ENCODE measurements at regions not wholly inside any gene's neighbourhood (a gene's known extent, or its start where the extent isn't known, plus 50 kb on each side); places are given as distances from the start of the nearest gene placed in this dataset.

DNA sequence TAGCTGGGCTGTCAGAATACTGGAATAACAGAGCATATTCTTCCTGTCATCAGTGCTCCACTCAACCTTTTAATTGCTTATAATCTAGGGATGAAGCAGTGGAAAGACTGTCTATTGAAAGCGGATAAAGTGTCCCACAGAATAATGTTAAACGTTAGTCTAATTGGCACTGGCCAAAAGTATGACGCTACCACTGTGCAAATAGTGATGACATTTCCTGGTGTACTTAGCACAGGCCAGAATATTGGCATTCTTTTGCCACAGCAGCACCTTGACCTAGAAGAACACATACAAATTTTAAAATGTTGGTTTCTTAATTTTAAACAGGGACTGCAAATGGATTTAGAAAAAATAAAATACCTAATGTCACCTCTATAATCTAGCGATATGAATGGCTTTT, 635.2 kb upstream of the SPANXN1 start:
- TF ChIP-seq, protein P1, sequence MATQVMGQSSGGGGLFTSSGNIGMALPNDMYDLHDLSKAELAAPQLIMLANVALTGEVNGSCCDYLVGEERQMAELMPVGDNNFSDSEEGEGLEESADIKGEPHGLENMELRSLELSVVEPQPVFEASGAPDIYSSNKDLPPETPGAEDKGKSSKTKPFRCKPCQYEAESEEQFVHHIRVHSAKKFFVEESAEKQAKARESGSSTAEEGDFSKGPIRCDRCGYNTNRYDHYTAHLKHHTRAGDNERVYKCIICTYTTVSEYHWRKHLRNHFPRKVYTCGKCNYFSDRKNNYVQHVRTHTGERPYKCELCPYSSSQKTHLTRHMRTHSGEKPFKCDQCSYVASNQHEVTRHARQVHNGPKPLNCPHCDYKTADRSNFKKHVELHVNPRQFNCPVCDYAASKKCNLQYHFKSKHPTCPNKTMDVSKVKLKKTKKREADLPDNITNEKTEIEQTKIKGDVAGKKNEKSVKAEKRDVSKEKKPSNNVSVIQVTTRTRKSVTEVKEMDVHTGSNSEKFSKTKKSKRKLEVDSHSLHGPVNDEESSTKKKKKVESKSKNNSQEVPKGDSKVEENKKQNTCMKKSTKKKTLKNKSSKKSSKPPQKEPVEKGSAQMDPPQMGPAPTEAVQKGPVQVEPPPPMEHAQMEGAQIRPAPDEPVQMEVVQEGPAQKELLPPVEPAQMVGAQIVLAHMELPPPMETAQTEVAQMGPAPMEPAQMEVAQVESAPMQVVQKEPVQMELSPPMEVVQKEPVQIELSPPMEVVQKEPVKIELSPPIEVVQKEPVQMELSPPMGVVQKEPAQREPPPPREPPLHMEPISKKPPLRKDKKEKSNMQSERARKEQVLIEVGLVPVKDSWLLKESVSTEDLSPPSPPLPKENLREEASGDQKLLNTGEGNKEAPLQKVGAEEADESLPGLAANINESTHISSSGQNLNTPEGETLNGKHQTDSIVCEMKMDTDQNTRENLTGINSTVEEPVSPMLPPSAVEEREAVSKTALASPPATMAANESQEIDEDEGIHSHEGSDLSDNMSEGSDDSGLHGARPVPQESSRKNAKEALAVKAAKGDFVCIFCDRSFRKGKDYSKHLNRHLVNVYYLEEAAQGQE (IDR thresholded peaks at IDR 0.05; ENCODE audit: low read depth): no peak
- TF ChIP-seq CEBPB (IDR thresholded peaks at IDR 0.05): no peak
- no peak for TF ChIP-seq ZBTB7A (IDR thresholded peaks at IDR 0.05; ENCODE audit: low read depth)
- TF ChIP-seq RAD21 (IDR thresholded peaks at IDR 0.05; ENCODE audit: low read depth): no peak
- TF ChIP-seq CREB1 (IDR thresholded peaks at IDR 0.05; ENCODE audit: low read depth): no peak
- TF ChIP-seq YY1 (IDR thresholded peaks at IDR 0.05; ENCODE audit: low read depth): no peak
- TF ChIP-seq TCF12 (IDR thresholded peaks at IDR 0.05; ENCODE audit: low read depth): no peak
- TF ChIP-seq TEAD4 (IDR thresholded peaks at IDR 0.05): no peak

DNA sequence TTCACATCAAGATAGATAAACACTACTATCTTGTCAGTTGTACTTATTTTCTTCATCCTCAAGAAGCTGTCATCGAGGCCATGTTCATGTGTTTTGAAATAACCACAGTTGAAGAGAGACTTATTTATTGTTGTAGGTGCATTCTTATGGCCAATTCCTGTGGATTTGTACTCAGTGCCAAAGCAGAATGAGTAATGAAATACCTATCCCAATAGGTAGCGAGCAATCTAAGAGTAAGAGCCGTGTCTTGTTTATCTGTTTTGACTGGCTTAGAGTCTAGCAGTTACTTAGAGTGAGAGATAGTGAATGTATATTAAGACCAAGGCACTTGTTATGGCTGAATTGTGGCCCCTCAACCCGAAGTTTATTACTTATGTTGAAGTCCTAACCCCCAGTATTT, 631.0 kb upstream of the SPANXN1 start:
- TF ChIP-seq, protein P1 (IDR thresholded peaks at IDR 0.05; ENCODE audit: low read depth): no peak
- TF ChIP-seq TAF1 (IDR thresholded peaks at IDR 0.05; ENCODE audit: low read depth) (no peak), TCF12 (IDR thresholded peaks at IDR 0.05; ENCODE audit: low read depth) (no peak), TEAD4 (IDR thresholded peaks at IDR 0.05) (no peak), CREB1 (IDR thresholded peaks at IDR 0.05; ENCODE audit: low read depth) (no peak), EGR1 (IDR thresholded peaks at IDR 0.05) (no peak), NFIC (IDR thresholded peaks at IDR 0.05) (no peak), FOXM1 (IDR thresholded peaks at IDR 0.05; ENCODE audit: borderline replicate concordance, low read depth) (no peak), RAD21 (IDR thresholded peaks at IDR 0.05; ENCODE audit: low read depth) (no peak), CEBPB (IDR thresholded peaks at IDR 0.05) (no peak), ZBTB7A (IDR thresholded peaks at IDR 0.05; ENCODE audit: low read depth) (no peak)
- TF ChIP-seq, protein P2, sequence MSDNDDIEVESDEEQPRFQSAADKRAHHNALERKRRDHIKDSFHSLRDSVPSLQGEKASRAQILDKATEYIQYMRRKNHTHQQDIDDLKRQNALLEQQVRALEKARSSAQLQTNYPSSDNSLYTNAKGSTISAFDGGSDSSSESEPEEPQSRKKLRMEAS (IDR thresholded peaks at IDR 0.05): no peak
- TF ChIP-seq, protein P3, sequence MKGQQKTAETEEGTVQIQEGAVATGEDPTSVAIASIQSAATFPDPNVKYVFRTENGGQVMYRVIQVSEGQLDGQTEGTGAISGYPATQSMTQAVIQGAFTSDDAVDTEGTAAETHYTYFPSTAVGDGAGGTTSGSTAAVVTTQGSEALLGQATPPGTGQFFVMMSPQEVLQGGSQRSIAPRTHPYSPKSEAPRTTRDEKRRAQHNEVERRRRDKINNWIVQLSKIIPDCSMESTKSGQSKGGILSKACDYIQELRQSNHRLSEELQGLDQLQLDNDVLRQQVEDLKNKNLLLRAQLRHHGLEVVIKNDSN (IDR thresholded peaks at IDR 0.05): no peak

DNA sequence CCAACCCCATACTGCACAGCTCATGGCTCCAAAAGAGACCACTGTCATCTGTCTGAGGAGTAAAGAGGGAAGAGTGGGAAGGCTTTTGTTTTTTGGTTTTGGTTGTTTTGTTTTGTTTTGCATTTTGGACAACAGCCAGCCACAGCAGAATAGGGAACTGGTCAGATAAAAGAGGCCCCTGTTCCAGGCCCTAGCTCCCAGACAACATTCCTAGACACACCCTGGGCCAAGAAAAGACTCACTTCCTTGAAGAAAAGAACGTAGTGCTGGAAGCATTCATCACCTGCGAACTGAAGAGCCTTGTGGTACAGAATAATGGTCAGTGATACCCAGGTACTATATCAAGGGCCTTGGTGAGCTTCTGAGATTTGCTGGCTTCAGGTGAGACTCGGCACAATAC, 619.4 kb upstream of the SPANXN1 start:
- TF ChIP-seq, protein P3 (IDR thresholded peaks at IDR 0.05): no peak
- TF ChIP-seq EP300 (IDR thresholded peaks at IDR 0.05; ENCODE audit: borderline replicate concordance) (no peak), RAD21 (IDR thresholded peaks at IDR 0.05; ENCODE audit: low read depth) (no peak), YY1 (IDR thresholded peaks at IDR 0.05; ENCODE audit: low read depth) (no peak), CEBPB (IDR thresholded peaks at IDR 0.05) (no peak), CREB1 (IDR thresholded peaks at IDR 0.05; ENCODE audit: low read depth) (no peak), TEAD4 (IDR thresholded peaks at IDR 0.05) (no peak), NFIC (IDR thresholded peaks at IDR 0.05) (no peak), EGR1 (IDR thresholded peaks at IDR 0.05) (no peak)
- TF ChIP-seq, protein P2 (IDR thresholded peaks at IDR 0.05): no peak

DNA sequence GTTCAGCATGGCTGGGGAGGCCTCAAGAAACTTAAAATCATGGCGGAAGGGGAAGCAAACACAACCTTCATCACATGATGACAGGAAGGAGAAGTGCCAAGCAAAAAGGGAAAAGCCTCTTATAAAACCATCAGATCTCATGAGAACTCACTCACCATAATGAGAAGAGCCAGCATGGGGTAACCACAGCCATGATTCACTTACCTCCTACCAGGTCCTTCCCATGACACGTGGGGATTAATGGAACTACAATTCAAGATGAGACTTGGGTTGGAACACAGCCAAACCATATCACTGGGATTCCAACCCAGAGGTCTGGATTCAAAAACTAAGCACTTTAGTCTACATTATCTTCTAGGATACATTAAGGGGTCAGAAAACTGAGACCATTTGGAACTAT, 609.6 kb upstream of the SPANXN1 start:
- TF ChIP-seq TAF1 (IDR thresholded peaks at IDR 0.05; ENCODE audit: low read depth) (no peak), CEBPB (IDR thresholded peaks at IDR 0.05) (no peak), ZBTB7A (IDR thresholded peaks at IDR 0.05; ENCODE audit: low read depth) (no peak), CREB1 (IDR thresholded peaks at IDR 0.05; ENCODE audit: low read depth) (no peak), EGR1 (IDR thresholded peaks at IDR 0.05) (no peak), RAD21 (IDR thresholded peaks at IDR 0.05; ENCODE audit: low read depth) (no peak), EP300 (IDR thresholded peaks at IDR 0.05; ENCODE audit: borderline replicate concordance) (no peak)
- TF ChIP-seq, protein P3 (IDR thresholded peaks at IDR 0.05): no peak

DNA sequence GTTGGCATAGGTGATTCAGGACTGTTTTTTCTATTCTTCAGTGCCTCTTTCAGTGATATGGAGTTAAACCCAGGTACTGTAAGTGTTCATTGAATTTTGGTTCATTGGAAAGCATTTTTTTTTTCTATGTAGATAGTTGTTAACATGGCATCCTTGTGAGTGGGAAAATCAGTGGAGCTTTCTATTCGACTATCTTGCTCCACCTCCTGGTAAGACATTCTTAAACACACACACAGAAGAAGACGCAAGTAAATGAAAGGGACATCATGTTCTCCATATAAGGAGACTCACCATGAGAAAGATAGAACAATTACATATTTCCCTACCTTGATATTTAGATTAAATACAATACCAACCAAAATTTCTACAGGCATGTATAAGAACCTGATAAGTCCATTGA, 598.5 kb upstream of the SPANXN1 start:
- TF ChIP-seq EGR1 (IDR thresholded peaks at IDR 0.05): no peak
- TF ChIP-seq TAF1 (IDR thresholded peaks at IDR 0.05; ENCODE audit: low read depth): no peak
- no peak for TF ChIP-seq EP300 (IDR thresholded peaks at IDR 0.05; ENCODE audit: borderline replicate concordance)
- no peak for TF ChIP-seq TCF12 (IDR thresholded peaks at IDR 0.05; ENCODE audit: low read depth)
- no peak for TF ChIP-seq NFIC (IDR thresholded peaks at IDR 0.05)
- TF ChIP-seq, protein P2 (IDR thresholded peaks at IDR 0.05): no peak
- no peak for TF ChIP-seq FOXM1 (IDR thresholded peaks at IDR 0.05; ENCODE audit: borderline replicate concordance, low read depth)
- TF ChIP-seq, protein P3 (IDR thresholded peaks at IDR 0.05): no peak
- no peak for TF ChIP-seq TEAD4 (IDR thresholded peaks at IDR 0.05)
- no peak for TF ChIP-seq CEBPB (IDR thresholded peaks at IDR 0.05)
- TF ChIP-seq ZBTB7A (IDR thresholded peaks at IDR 0.05; ENCODE audit: low read depth): no peak
- TF ChIP-seq YY1 (IDR thresholded peaks at IDR 0.05; ENCODE audit: low read depth): no peak

Data from Ishikawa (cell line).